ENCODE measurements at regions not wholly inside any gene's neighbourhood (a gene's known extent, or its start where the extent isn't known, plus 50 kb on each side); places are given as distances from the start of the nearest gene placed in this dataset.
A peak's percentile ranks its signal among the peaks of the same experiment; 100 is the strongest.

DNA sequence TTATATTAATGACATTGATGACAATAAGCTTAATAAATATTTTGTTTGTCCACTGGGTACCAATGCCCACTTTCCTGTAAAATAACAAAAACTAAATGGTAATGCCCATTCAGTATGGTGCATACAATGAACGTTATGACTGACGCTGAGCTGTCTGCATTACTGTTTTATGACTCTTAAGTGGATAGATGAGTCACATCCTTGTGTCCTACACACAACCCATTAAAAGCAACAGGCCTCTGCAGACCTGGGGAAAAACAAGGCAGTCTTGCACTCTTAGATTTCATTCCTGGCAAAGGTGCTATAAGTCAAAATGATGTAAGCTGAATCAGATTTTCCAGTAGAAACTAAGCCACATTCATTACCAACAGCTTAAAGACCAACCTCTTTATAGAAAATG, 176.3 kb upstream of the TMEM45B start:
- Histone ChIP-seq H4K20me1 (replicated peaks; ENCODE audit: control insufficient read depth, insufficient read depth, low read length) (no peaks in the 10 kb centered on the region), H3K36me3 (ENCODE audit: control insufficient read depth, insufficient read depth, low read length) (no peaks in the 10 kb centered on the region), H3K27ac (ENCODE audit: extremely low read depth, low read depth, low read length) (no peak overlapping the region), H3K4me1 (replicated peaks in 1 of 2; ENCODE audit: control insufficient read depth in 2 of 2, insufficient read depth in 2 of 2, low read length in 2 of 2) (no peaks in the 10 kb centered on the region), H3K9ac (ENCODE audit: insufficient read depth in 1 of 2, low read depth in 2 of 2, low read length in 2 of 2) (no peak overlapping the region), H3K9me1 (ENCODE audit: control insufficient read depth, insufficient read depth, low read length) (no peaks in the 10 kb centered on the region), H3K4me3 (no peak overlapping the region), H3K79me2 (ENCODE audit: control insufficient read depth, insufficient read depth, low read length) (no peaks in the 10 kb centered on the region), H3K9me3 (replicated peaks; ENCODE audit: control insufficient read depth, insufficient read depth, low read depth, low read length) (no peaks in the 10 kb centered on the region), H2AFZ (ENCODE audit: low read depth, low read length) (no peak overlapping the region), H3K4me2 (ENCODE audit: insufficient read depth, low read length) (no peak overlapping the region), H3K27me3 (ENCODE audit: control insufficient read depth in 2 of 2, insufficient read depth in 2 of 2, low read length in 2 of 2) (no peaks in the 10 kb centered on the region; a peak in 2 of 5 replicates)
- TF ChIP-seq ZNF695 (CRISPR knock-in tag; IDR thresholded peaks at IDR 0.05) (no peak), EGR1 (conservative IDR thresholded peaks at IDR 0.05) (no peak), FOSL1 (tag; conservative IDR thresholded peaks at IDR 0.05) (peak; percentile 89)
- TF ChIP-seq, protein P1, sequence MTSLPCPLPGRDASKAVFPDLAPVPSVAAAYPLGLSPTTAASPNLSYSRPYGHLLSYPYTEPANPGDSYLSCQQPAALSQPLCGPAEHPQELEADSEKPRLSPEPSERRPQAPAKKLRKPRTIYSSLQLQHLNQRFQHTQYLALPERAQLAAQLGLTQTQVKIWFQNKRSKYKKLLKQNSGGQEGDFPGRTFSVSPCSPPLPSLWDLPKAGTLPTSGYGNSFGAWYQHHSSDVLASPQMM (CRISPR knock-in tag; IDR thresholded peaks at IDR 0.05) = no peak
- TF ChIP-seq, protein P2, sequence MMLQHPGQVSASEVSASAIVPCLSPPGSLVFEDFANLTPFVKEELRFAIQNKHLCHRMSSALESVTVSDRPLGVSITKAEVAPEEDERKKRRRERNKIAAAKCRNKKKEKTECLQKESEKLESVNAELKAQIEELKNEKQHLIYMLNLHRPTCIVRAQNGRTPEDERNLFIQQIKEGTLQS (IDR thresholded peaks at IDR 0.05) = peak; percentile 30; the same call in 1 of the 2 replicates
- TF ChIP-seq, protein P2 (CRISPR knock-in tag; conservative IDR thresholded peaks at IDR 0.05) = no peak
- ATAC-seq (no peak), FAIRE-seq (no peak), DNase-seq (ENCODE audit: extremely low read depth in 1 of 4, low spot score in 3 of 4) (no peak)
- no TSS peak for BruUV-seq (replicated peaks)
- CTCF ChIA-PET (ENCODE audit: low intra/inter-chr PET ratio) = no interaction called here
- 0% methylated on average over 2 of the region's 2 CpGs for WGBS (ENCODE audit: insufficient coverage, low coverage, missing lambda C conversion rate)
- POLR2A ChIA-PET = no interaction called here
- in situ Hi-C loops (cut with MboI) = no loop called here
- intact Hi-C loops (cut with micrococcal nuclease) = no loop called here

Measured in K562 (cell line).